HL-60 (cell line): ENCODE measurements at regions not wholly inside any gene's neighbourhood (a gene's known extent, or its start where the extent isn't known, plus 50 kb on each side); places are given as distances from the start of the nearest gene placed in this dataset.

Source experiments
- GABPA ChIP-seq: IDR thresholded peaks from 2 replicates; pipeline ENCODE4 v1.6.1; 2012; ENCODE audit warnings: low read depth
- POLR2AphosphoS5 ChIP-seq: IDR thresholded peaks from 2 replicates; pipeline ENCODE4 v1.6.1; 2012; ENCODE audit warnings: low read depth
- REST ChIP-seq: IDR thresholded peaks from 2 replicates; pipeline ENCODE4 v1.6.1; 2012; ENCODE audit warnings: low read depth; ENCODE audit not compliant: insufficient replicate concordance
- TF ChIP-seq, protein P1 (sequence below): IDR thresholded peaks from one replicate; pipeline ENCODE4 v1.5.1; 2011; ENCODE audit warnings: low read length, control low read depth, inconsistent platforms; ENCODE audit not compliant: insufficient read depth

- TF ChIP-seq, protein P1, sequence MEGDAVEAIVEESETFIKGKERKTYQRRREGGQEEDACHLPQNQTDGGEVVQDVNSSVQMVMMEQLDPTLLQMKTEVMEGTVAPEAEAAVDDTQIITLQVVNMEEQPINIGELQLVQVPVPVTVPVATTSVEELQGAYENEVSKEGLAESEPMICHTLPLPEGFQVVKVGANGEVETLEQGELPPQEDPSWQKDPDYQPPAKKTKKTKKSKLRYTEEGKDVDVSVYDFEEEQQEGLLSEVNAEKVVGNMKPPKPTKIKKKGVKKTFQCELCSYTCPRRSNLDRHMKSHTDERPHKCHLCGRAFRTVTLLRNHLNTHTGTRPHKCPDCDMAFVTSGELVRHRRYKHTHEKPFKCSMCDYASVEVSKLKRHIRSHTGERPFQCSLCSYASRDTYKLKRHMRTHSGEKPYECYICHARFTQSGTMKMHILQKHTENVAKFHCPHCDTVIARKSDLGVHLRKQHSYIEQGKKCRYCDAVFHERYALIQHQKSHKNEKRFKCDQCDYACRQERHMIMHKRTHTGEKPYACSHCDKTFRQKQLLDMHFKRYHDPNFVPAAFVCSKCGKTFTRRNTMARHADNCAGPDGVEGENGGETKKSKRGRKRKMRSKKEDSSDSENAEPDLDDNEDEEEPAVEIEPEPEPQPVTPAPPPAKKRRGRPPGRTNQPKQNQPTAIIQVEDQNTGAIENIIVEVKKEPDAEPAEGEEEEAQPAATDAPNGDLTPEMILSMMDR = no peak
- TF ChIP-seq POLR2AphosphoS5 = no peak
- no peak for TF ChIP-seq REST
- no peak for TF ChIP-seq GABPA
These were observed 120.7 kb upstream of the ALDH1B1 start for GRCh38 chr9:38271666-38272241.
